Choroid plexus epithelial cell (primary cell): ENCODE measurements at regions not wholly inside any gene's neighbourhood (a gene's known extent, or its start where the extent isn't known, plus 50 kb on each side); places are given as distances from the start of the nearest gene placed in this dataset.
"Not testable (repeated sequence)": the region's sequence is repeated elsewhere in the genome, so short reads cannot be mapped to it uniquely, and the experiment has no call there.

Source experiments
- DNase-seq: peaks from one replicate; pipeline ENCODE4 v3.0.0-alpha.2; 2010; ENCODE audit warnings: low read depth
- H3K4me3 ChIP-seq: 2 replicates; pipeline ENCODE4 v1.5.1; 2011; ENCODE audit warnings: low read depth, mild to moderate bottlenecking, control low read depth, low read length, moderate library complexity
- TF ChIP-seq, protein P1 (sequence below): conservative IDR thresholded peaks from 2 replicates; pipeline ENCODE4 v1.5.1; 2011; ENCODE audit warnings: low read depth, mild to moderate bottlenecking, control low read depth, inconsistent platforms, low read length, moderate library complexity

DNA sequence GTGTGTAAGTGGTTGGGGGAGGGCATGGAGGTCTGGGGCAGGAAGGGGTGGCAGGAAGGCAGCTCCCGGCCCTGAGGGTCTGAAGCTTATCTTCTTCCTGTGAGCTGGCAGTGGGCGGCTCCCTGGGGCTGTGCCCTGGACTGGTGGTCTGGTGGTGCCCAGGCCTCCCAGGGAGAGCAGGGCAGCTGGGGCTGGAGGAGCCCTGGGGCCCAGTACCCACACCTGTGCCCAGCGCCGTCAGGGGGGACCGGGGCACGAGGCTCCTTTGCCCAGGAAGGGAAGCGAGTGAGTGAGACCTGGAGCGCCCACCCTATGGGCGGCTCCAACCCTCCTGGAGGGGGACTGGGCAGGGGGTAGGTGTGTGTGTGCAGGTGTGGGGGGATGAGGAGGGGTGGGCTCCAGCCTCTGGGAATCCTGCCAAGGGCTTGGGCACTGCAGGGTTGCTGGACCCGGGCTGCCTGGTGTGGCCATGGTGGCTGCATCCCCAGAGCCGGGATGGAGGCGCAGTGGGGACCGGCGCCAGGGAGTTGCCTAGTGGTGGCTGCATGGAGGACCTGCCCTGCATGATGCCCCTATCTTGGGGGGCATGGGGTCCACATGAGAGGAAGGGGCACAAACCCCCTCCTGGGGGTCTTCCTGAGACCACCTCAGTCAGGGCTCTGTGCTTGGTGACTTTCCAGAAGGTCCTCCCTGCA, 353.6 kb downstream of the TMEM121 start:
- no peak overlapping the region for H3K4me3 ChIP-seq
- TF ChIP-seq, protein P1, sequence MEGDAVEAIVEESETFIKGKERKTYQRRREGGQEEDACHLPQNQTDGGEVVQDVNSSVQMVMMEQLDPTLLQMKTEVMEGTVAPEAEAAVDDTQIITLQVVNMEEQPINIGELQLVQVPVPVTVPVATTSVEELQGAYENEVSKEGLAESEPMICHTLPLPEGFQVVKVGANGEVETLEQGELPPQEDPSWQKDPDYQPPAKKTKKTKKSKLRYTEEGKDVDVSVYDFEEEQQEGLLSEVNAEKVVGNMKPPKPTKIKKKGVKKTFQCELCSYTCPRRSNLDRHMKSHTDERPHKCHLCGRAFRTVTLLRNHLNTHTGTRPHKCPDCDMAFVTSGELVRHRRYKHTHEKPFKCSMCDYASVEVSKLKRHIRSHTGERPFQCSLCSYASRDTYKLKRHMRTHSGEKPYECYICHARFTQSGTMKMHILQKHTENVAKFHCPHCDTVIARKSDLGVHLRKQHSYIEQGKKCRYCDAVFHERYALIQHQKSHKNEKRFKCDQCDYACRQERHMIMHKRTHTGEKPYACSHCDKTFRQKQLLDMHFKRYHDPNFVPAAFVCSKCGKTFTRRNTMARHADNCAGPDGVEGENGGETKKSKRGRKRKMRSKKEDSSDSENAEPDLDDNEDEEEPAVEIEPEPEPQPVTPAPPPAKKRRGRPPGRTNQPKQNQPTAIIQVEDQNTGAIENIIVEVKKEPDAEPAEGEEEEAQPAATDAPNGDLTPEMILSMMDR = no peak
- no peak for DNase-seq

DNA sequence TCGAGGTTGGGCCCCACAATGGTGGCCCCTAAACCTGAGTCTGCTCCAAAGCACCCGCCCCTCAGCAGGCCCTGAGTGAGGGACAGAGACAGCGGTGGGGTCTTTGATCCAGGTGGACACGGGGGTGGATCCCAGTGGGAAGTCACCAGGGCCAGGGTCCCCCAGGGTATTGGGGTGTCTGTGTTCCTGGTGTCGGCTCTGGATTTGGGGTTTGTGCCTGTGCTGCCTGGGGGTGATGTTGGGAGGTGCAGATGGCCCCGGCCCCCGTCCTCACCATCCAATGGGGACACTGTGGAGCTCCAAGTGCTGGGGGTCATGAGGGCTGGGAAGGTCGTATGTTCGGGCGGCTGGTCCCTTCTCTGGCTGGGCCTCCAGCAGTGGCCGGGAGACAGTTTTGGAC, 354.2 kb downstream of the TMEM121 start:
- DNase-seq = no peak

DNA sequence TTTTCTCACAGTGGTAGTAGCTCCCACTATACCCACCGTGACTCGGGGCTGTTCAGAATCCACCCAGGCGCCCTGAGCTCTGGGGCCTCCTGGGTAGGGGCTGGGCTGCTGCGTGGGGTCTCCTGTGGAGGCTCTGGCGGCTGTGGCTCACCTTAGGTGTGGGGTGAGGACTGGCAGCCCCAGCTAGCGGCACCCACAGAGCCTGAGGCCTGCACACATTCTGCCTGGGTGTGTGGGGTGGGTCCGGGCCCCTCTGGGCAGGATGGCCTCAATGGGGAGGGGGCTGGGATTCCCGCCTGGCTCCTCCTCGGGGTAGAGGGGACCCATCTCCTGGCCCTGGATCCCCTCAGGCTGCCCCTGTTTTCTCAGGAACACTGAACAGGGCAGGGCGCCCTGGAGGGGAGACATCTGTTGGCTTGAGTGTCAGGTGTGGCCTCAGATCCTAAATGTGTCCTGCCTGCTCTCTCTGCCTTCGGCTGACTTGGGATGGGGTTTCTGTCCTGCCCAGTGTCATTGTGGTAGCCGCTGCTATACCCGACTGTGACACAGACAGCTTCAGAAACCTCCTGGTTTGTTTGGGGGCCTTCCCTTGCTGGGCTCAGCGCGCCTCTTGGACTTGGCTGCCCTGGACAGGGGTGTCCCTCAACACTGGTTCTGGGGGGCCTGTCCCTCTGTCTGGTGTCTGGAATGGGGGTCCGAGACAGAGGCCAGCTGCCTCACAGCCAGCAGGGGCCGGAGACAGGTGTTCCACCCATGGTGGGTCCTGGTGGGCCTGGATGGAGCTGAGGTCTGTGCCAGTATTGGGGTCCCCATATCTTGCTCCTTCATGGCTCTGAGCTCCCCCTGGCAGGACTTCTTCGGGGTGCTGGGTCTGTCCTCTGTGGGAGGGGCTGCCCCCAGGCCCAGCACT, 354.9 kb downstream of the TMEM121 start:
- DNase-seq = no peak
- H3K4me3 ChIP-seq = no peak overlapping the region
- TF ChIP-seq, protein P1 = no peak

More for the DNA sequence above, 354.2 kb downstream of the TMEM121 start:
- no peak overlapping the region for H3K4me3 ChIP-seq
- TF ChIP-seq, protein P1 = no peak

DNA sequence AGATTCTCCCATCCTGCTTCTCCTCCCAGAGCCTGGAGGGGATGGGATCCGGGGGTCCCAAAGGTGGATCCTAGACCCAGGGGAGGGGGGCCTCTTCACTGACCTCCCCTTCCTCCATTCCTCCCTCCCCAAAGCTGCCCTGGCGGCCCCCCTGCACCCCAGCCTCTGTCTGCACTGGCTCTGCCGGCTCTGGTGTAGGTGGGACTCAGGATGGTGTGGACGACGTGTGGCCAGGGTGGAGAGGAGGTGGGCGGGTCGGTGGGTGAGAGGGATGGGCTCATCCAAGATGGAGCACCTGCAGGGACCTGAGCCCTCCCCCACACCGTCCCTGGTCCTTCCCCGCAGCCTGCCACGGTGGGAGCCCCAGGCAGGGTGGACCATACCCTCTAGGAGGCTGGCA, 355.6 kb downstream of the TMEM121 start:
- not testable (repeated sequence) for DNase-seq, H3K4me3 ChIP-seq

DNA sequence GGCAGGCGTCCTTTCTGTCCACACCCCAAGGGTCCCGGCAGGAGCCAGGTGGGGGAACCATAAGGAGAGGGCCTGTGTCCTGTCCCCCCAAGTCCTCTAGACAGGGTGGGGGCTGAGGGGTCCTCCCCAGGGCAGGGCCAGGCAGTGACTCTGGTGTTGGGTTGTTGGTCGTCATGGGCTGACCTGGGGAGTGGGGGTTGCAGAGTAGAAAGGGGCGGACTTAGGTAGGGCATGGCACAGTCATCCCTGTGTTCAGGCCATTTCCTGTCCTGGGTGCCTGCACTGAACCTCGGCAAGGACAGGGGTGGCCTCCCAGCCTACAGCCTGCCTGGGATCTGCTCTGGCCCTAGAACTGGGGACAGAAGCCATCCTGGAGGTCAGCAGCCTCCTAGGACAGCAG, 356.2 kb downstream of the TMEM121 start:
- H3K4me3 ChIP-seq = no peak overlapping the region
- TF ChIP-seq, protein P1 = no peak
- DNase-seq = no peak

DNA sequence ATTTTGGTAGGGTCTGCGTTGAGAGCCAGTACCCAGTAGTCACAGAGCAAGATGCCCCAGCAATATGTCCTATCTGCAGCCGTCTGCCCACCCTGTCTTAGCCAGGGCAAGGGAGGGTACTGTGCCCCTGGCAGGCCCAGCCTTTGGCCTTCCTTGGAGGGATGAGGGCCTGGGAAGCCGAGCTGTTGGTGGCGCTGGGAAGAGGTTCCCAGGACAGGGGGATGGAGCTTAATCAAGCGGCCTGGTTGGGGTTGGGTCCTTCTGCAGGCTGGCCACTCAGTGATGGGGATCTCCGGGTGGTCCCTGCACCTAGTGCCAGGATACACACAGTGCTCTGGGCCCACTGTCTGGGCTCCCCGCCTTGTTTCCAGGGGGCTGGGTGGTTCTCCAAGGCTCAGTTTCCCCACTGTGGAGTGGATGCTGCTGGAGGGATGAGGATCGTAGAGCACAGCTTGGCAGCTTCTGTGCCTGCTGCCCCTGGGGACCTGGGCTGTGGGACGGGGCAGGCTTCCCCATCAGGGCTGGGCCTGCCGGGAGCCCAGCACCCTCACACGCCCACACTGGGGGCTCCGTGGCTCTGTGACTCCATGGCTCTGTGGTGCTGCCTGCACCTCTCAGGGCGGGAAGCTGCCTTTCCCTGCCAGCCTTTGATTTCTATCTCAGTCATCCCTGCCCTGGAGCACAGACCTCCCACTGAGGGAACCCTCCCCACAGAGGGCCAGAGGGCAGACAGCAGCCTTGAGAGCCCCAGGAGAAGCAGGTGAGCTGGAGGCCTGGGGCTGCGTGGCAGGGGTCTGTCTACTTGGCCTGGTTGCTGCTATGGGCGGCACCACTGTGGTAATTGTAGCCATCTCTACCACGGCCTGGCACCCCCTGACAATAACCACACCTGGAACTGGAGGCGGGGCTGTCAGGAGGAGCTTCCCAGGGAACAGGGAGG, 357.0 kb downstream of the TMEM121 start:
- TF ChIP-seq, protein P1 = no peak
- no peak for DNase-seq

DNA sequence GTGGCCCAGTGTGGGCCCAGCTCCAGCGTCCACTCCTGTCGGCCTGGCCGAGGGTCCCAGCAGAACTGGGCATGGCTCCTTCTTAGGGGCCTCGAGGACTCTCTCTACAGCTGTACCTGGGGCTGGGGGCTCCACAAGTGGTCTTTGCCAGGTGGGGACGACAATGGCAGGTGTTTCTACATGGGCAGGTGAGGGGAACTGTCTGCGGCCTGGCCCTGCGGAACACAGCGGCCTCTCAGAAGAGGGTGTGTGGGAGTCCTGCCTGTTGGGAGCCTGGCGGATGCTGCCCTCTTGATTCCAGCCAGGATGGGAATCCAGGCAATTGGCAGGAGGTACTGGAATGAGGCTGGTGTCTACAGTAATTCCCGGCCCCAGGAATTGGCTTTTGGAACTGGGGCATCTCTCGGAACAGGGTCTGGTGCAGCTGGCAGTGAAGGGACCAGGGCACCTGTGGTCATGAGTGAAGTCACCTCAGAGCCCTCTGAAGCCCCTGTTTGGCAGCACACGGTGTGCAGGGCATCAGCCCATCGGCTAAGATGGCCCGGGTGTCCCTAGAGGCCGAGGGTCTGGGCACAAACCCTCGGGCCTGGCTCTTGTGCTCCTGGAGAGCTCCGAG, 357.9 kb downstream of the TMEM121 start:
- H3K4me3 ChIP-seq, DNase-seq: not testable (repeated sequence)

More for the DNA sequence above, 357.0 kb downstream of the TMEM121 start:
- H3K4me3 ChIP-seq = no peak overlapping the region
